Natural killer cell (primary cell): ENCODE measurements at regions not wholly inside any gene's neighbourhood (a gene's known extent, or its start where the extent isn't known, plus 50 kb on each side); places are given as distances from the start of the nearest gene placed in this dataset.

Experiments
- ATAC-seq, 3 donors: fragments of 150-1000 bp in 2 of 3; fragments of 200-7000 bp in 1 of 3; cut with Tn5 transposase; 1 replicate in 1 of 3; 2 replicates in 2 of 3; pipeline ENCODE4 v1.10.0; 2021; ENCODE audit warnings: mild to moderate bottlenecking in 2 of 3, moderate library complexity in 2 of 3
- DNase-seq, 2 donors: peaks; one replicate each; pipeline versions ENCODE4 v3.0.0 to v3.0.0-alpha.2; 2013 to 2021; ENCODE audit warnings: mixed read lengths in 1 of 2
- H3K27ac ChIP-seq: one replicate; pipeline ENCODE4 v1.5.1; 2013; ENCODE audit warnings: mild to moderate bottlenecking, low read length
- H3K27me3 ChIP-seq: one replicate; pipeline ENCODE4 v1.6.1; 2013; ENCODE audit warnings: low read length; ENCODE audit not compliant: control insufficient read depth, insufficient read depth
- H3K36me3 ChIP-seq: one replicate; pipeline ENCODE4 v1.6.1; 2013; ENCODE audit warnings: low read length; ENCODE audit not compliant: control insufficient read depth, insufficient read depth
- H3K4me1 ChIP-seq: one replicate; pipeline ENCODE4 v1.6.1; 2013; ENCODE audit warnings: low read length; ENCODE audit not compliant: control insufficient read depth, insufficient read depth
- H3K4me3 ChIP-seq: one replicate; pipeline ENCODE4 v1.5.1; 2013; ENCODE audit warnings: low read length
- H3K9me3 ChIP-seq: one replicate; pipeline ENCODE4 v1.6.1; 2013; ENCODE audit warnings: low read length; ENCODE audit not compliant: control insufficient read depth, insufficient read depth
- H3K27ac Mint-ChIP-seq, 2 donors: one replicate each; pipeline ENCODE4 v1.8.0; 2022; ENCODE audit warnings: mild to moderate bottlenecking in 2 of 2, mixed read lengths in 2 of 2, moderate library complexity in 1 of 2
- H3K27me3 Mint-ChIP-seq, 2 donors: one replicate each; pipeline ENCODE4 v1.8.0; 2022; ENCODE audit warnings: low read depth in 2 of 2, mixed read lengths in 2 of 2
- H3K36me3 Mint-ChIP-seq: one replicate; pipeline ENCODE4 v1.8.0; 2022; ENCODE audit warnings: mixed read lengths
- H3K4me1 Mint-ChIP-seq, 2 donors: one replicate each; pipeline ENCODE4 v1.8.0; 2022; ENCODE audit warnings: mixed read lengths in 2 of 2
- H3K4me3 Mint-ChIP-seq: one replicate; pipeline ENCODE4 v1.8.0; 2022; ENCODE audit warnings: mild to moderate bottlenecking, moderate library complexity, mixed read lengths
- H3K9me3 Mint-ChIP-seq, 2 donors: one replicate each; pipeline ENCODE4 v1.8.0; 2022; ENCODE audit warnings: mixed read lengths in 2 of 2
- WGBS: methylation state at CpG from one replicate; pipeline ENCODE4 v1.1.7; 2013; ENCODE audit warnings: missing lambda C conversion rate; ENCODE audit not compliant: insufficient coverage; 5-methylcytosine and 5-hydroxymethylcytosine counted together
- intact Hi-C: fragments of 100-400 bp; cut with micrococcal nuclease; formaldehyde crosslinking; loops from one replicate; pipeline ENCODE4 v1.14.2; 2022
- TF ChIP-seq, protein P1 (sequence below): fragments of 200-600 bp; IDR thresholded peaks from one replicate; pipeline ENCODE4 v1.8.0; 2022; ENCODE audit warnings: antibody characterized with exemption

DNA sequence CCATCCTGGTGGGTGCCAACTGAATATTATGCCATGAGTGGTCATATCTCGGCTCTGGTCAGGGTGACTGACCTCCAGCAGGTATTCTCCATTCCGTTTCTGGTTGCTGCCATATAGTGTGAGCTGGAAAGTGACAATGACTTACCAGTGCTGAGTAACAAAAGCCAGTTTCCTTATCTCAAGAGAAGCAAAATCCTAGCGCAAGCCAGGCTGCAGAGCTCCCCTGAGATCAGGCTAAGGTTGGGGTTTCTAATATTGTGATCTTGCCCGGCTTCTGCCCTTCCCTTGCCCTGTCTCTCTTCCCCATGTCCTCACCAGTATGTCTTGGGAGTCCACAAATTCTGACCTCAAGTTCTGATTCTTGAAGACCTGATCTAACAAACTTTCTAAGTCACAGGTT is 271.3 kb upstream of the SPTLC3 start:
- H3K4me1 ChIP-seq: no peaks in the 10 kb centered on the region
- H3K27ac ChIP-seq: no peak overlapping the region
- Mint-ChIP-seq H3K27me3 (no peaks in the 10 kb centered on the region), H3K36me3 (no peaks in the 10 kb centered on the region), H3K4me3 (no peak overlapping the region), H3K27ac (no peak overlapping the region), H3K4me1 (no peaks in the 10 kb centered on the region), H3K9me3 (peaks cover 2% of the 10 kb centered on the region in 2 donors)
- H3K27me3 ChIP-seq: no peaks in the 10 kb centered on the region
- no peak overlapping the region for H3K4me3 ChIP-seq
- H3K9me3 ChIP-seq: no peaks in the 10 kb centered on the region
- intact Hi-C loops: no loop called here
- no peak for DNase-seq
- TF ChIP-seq, protein P1, sequence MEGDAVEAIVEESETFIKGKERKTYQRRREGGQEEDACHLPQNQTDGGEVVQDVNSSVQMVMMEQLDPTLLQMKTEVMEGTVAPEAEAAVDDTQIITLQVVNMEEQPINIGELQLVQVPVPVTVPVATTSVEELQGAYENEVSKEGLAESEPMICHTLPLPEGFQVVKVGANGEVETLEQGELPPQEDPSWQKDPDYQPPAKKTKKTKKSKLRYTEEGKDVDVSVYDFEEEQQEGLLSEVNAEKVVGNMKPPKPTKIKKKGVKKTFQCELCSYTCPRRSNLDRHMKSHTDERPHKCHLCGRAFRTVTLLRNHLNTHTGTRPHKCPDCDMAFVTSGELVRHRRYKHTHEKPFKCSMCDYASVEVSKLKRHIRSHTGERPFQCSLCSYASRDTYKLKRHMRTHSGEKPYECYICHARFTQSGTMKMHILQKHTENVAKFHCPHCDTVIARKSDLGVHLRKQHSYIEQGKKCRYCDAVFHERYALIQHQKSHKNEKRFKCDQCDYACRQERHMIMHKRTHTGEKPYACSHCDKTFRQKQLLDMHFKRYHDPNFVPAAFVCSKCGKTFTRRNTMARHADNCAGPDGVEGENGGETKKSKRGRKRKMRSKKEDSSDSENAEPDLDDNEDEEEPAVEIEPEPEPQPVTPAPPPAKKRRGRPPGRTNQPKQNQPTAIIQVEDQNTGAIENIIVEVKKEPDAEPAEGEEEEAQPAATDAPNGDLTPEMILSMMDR: no peak
- no peaks in the 10 kb centered on the region for H3K36me3 ChIP-seq
- 77% methylated on average over 4 of the region's 4 CpGs for WGBS
- no peak for ATAC-seq

GRCh38 chr20:12737900-12738299 is 270.9 kb upstream of the SPTLC3 start:
- Mint-ChIP-seq H3K27ac (no peak overlapping the region), H3K27me3 (no peaks in the 10 kb centered on the region), H3K9me3 (peaks cover 0 to 2% of the 10 kb centered on the region in 2 donors), H3K4me3 (no peak overlapping the region), H3K36me3 (no peaks in the 10 kb centered on the region), H3K4me1 (no peaks in the 10 kb centered on the region)
- Histone ChIP-seq H3K9me3 (no peaks in the 10 kb centered on the region), H3K27me3 (no peaks in the 10 kb centered on the region), H3K4me1 (no peaks in the 10 kb centered on the region), H3K27ac (no peak overlapping the region), H3K36me3 (no peaks in the 10 kb centered on the region), H3K4me3 (no peak overlapping the region)
- intact Hi-C loops: no loop called here
- TF ChIP-seq, protein P1: no peak
- DNase-seq (no peak), ATAC-seq (no peak)
- 100% methylated on average over 1 of the region's 2 CpGs for WGBS

DNA sequence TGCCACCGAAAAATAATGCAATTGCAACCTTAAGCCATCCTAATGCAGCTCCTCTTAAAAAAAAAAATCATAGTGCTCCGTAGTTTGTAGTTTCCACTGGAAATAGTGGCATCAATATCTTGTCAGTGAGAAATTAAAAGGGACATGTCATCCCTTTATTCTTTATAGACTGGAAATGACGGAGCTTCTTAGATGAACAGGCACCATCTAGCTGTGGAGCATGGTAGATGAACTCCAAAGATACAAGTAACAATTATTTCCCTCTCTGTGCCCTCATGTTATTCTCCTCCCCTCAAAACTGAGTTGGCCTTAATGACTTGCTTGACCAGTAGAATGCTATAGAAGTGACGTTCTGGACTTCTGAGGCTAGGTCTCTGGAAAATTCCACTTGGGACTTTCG is 268.1 kb upstream of the SPTLC3 start:
- no peaks in the 10 kb centered on the region for H3K27me3 Mint-ChIP-seq

DNA sequence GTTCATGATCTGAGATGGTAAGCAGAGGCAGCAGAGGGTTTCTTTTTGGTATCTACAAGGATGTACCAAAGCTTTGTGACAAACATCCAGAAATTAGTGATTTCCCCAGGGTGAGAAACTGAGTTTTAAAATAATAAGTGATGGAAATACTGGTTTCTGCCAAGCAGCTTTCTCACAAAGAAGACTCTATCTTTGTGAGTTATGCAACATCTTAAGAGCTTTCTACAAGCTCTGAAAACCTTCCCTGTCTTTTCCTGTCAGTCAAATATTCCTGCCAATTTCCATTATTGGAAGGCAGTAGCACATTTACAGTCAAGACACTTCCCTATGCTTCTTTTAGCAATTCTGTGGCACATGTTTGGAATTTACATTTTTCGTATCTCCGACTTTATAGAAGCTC is 264.7 kb upstream of the SPTLC3 start:
- H3K4me3 Mint-ChIP-seq: no peak overlapping the region

More for the DNA sequence above, 268.1 kb upstream of the SPTLC3 start:
- Histone ChIP-seq H3K4me1 (no peaks in the 10 kb centered on the region), H3K27ac (no peak overlapping the region), H3K4me3 (no peak overlapping the region), H3K9me3 (no peaks in the 10 kb centered on the region), H3K27me3 (no peaks in the 10 kb centered on the region), H3K36me3 (no peaks in the 10 kb centered on the region)
- ATAC-seq: no peak
- no peaks in the 10 kb centered on the region for H3K4me1 Mint-ChIP-seq
- no peak overlapping the region for H3K4me3 Mint-ChIP-seq
- WGBS: 87% methylated on average over 5 of the region's 5 CpGs
- no peaks in the 10 kb centered on the region for H3K36me3 Mint-ChIP-seq
- TF ChIP-seq, protein P1: no peak
- intact Hi-C loops: no loop called here
- peaks cover 0 to 2% of the 10 kb centered on the region in 2 donors for H3K9me3 Mint-ChIP-seq
- DNase-seq: no peak
- H3K27ac Mint-ChIP-seq: no peak overlapping the region

More for the DNA sequence above, 264.7 kb upstream of the SPTLC3 start:
- 93% methylated on average over 2 of the region's 2 CpGs for WGBS
- H3K4me1 ChIP-seq: no peaks in the 10 kb centered on the region
- H3K27ac ChIP-seq: no peak overlapping the region
- no peaks in the 10 kb centered on the region for H3K9me3 ChIP-seq
- no peaks in the 10 kb centered on the region for H3K27me3 ChIP-seq
- no peaks in the 10 kb centered on the region for H3K36me3 ChIP-seq
- H3K36me3 Mint-ChIP-seq: no peaks in the 10 kb centered on the region
- intact Hi-C loops: no loop called here
- no peaks in the 10 kb centered on the region for H3K4me1 Mint-ChIP-seq
- H3K9me3 Mint-ChIP-seq: peaks cover 0 to 2% of the 10 kb centered on the region in 2 donors
- no peaks in the 10 kb centered on the region for H3K27me3 Mint-ChIP-seq
- H3K4me3 ChIP-seq: no peak overlapping the region
- TF ChIP-seq, protein P1: no peak
- ATAC-seq (no peak), DNase-seq (no peak)
- H3K27ac Mint-ChIP-seq: no peak overlapping the region
